ENCODE measurements at regions not wholly inside any gene's neighbourhood (a gene's known extent, or its start where the extent isn't known, plus 50 kb on each side); places are given as distances from the start of the nearest gene placed in this dataset.

DNA sequence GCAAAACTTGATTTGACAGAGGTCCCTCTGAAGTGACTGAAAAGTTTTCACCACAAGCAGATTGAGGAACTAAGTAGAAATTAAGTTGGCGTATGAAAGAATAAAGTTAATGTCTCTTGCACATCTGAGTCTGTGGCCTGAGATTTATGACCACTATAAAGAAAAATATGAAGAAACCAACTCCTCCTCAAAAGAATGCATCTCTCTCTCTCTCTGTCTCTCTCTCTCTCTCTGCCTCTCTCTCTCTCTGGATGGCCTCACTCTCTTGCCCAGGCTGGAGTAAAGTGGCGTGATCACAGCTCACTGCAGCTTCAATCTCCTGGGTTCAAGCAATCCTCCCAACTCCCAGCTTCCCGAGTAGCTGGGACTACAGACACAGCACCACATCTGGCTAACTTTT, 55.2 kb downstream of the RPL22L1 start:
- no peak for DNase-seq (ENCODE audit: low spot score)
- Histone ChIP-seq H3K27me3 (replicated peaks; ENCODE audit: insufficient read depth, low read depth, low read length, poor library complexity) (no peaks in the 10 kb centered on the region), H3K27ac (ENCODE audit: low read depth, low read length, poor library complexity, severe bottlenecking) (no peak overlapping the region), H3K9me3 (ENCODE audit: low read depth, low read length, poor library complexity, severe bottlenecking) (no peaks in the 10 kb centered on the region), H3K36me3 (ENCODE audit: insufficient read depth, low read length, poor library complexity, severe bottlenecking) (no peaks in the 10 kb centered on the region), H3K4me3 (ENCODE audit: low read depth, low read length, poor library complexity, severe bottlenecking) (no peak overlapping the region), H3K4me1 (ENCODE audit: insufficient read depth, low read length, poor library complexity, severe bottlenecking) (peaks cover 4% of the 10 kb centered on the region)
- ChIA-PET POLR2A (ENCODE audit: low non-redundant PET) (interaction anchor here (0.6 kb wide), 1 partner anchor 43 kb away, joined by 3 read pairs; no protein-coding TSS in a partner anchor), CTCF (no interaction called here)
- TF ChIP-seq EZH2 (IDR thresholded peaks at IDR 0.05; ENCODE audit: borderline replicate concordance, low read depth, low read length, poor library complexity, severe bottlenecking), result no peak
- TF ChIP-seq, protein P1, sequence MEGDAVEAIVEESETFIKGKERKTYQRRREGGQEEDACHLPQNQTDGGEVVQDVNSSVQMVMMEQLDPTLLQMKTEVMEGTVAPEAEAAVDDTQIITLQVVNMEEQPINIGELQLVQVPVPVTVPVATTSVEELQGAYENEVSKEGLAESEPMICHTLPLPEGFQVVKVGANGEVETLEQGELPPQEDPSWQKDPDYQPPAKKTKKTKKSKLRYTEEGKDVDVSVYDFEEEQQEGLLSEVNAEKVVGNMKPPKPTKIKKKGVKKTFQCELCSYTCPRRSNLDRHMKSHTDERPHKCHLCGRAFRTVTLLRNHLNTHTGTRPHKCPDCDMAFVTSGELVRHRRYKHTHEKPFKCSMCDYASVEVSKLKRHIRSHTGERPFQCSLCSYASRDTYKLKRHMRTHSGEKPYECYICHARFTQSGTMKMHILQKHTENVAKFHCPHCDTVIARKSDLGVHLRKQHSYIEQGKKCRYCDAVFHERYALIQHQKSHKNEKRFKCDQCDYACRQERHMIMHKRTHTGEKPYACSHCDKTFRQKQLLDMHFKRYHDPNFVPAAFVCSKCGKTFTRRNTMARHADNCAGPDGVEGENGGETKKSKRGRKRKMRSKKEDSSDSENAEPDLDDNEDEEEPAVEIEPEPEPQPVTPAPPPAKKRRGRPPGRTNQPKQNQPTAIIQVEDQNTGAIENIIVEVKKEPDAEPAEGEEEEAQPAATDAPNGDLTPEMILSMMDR (conservative IDR thresholded peaks at IDR 0.05; ENCODE audit: low read depth, low read length), result no peak
- BruUV-seq (replicated peaks), result no TSS peak
- intact Hi-C loops (cut with micrococcal nuclease; ENCODE audit: unreplicated experiment), result loop anchor here (5.0 kb wide), 1 partner anchor 503 kb away; no protein-coding TSS in a partner anchor

DNA sequence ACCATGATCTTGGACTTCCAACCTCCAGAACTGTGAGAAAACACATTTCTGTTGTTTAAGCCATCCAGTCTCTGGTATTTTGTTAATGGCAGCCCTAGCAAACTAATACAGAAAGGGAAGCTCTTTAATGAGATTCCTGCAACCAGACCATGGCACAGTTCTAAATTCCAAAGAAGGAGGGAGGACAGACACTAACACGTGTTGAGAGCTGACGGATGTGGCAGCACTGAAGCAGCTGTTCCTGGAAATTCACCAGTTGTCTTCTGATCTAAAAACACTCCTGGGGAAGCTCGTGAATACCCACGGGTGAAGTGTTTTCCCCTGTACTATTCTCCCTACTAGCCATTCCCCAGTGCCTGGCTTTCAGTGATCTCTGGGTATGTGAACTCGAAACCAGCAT, 56.7 kb downstream of the RPL22L1 start:
- intact Hi-C loops (cut with micrococcal nuclease; ENCODE audit: unreplicated experiment), result loop anchor here (5.0 kb wide), 1 partner anchor 501 kb away; no protein-coding TSS in a partner anchor
- no peaks in the 10 kb centered on the region for H3K27me3 ChIP-seq (replicated peaks; ENCODE audit: insufficient read depth, low read depth, low read length, poor library complexity)
- peaks cover 4% of the 10 kb centered on the region for H3K4me1 ChIP-seq (ENCODE audit: insufficient read depth, low read length, poor library complexity, severe bottlenecking)
- H3K9me3 ChIP-seq (ENCODE audit: low read depth, low read length, poor library complexity, severe bottlenecking), result no peaks in the 10 kb centered on the region
- TF ChIP-seq EZH2 (IDR thresholded peaks at IDR 0.05; ENCODE audit: borderline replicate concordance, low read depth, low read length, poor library complexity, severe bottlenecking), result no peak
- TF ChIP-seq, protein P1 (conservative IDR thresholded peaks at IDR 0.05; ENCODE audit: low read depth, low read length), result no peak
- DNase-seq (ENCODE audit: low spot score), result no peak
- BruUV-seq (replicated peaks), result no TSS peak
- CTCF ChIA-PET, result no interaction called here
- H3K36me3 ChIP-seq (ENCODE audit: insufficient read depth, low read length, poor library complexity, severe bottlenecking), result no peaks in the 10 kb centered on the region
- no peak overlapping the region for H3K27ac ChIP-seq (ENCODE audit: low read depth, low read length, poor library complexity, severe bottlenecking)
- POLR2A ChIA-PET (ENCODE audit: low non-redundant PET), result no interaction called here
- H3K4me3 ChIP-seq (ENCODE audit: low read depth, low read length, poor library complexity, severe bottlenecking), result no peak overlapping the region

DNA sequence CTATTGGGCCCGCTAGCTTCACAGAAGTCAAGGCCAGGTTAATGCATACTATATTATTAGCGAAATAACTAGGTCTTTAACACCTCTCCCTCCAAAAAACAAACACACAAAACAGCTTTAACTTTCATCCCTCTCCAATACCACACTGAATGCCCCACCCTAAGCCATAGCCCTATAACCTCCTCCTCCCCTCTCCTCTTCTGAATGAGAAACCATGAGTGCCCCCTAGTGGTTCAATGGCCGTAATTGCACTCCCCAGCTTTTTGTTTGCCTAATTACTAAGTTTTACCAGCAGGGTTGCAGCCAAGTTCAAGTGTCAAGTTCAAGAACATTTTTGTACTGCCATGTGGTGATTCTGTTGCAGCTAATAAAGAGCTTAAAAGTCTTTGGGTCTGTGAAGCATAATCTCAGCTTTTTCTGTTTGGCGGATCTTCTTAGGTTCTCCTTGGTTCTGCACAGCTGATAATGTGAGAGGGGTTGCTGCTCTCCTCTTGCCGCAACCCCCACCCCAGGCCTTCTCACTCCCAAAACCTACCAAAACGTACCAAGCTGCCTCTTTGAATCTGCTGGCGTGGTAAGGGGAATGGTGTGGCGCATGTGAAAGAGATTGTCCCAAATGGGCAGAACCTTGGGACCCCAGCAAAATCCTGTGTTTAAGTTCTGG, 57.9 kb downstream of the RPL22L1 start:
- peaks cover 4% of the 10 kb centered on the region for H3K4me1 ChIP-seq (ENCODE audit: insufficient read depth, low read length, poor library complexity, severe bottlenecking)
- POLR2A ChIA-PET (ENCODE audit: low non-redundant PET), result no interaction called here
- no peak for TF ChIP-seq EZH2 (IDR thresholded peaks at IDR 0.05; ENCODE audit: borderline replicate concordance, low read depth, low read length, poor library complexity, severe bottlenecking)
- TF ChIP-seq, protein P1 (conservative IDR thresholded peaks at IDR 0.05; ENCODE audit: low read depth, low read length), result peak; percentile 97
- no peaks in the 10 kb centered on the region for H3K9me3 ChIP-seq (ENCODE audit: low read depth, low read length, poor library complexity, severe bottlenecking)
- BruUV-seq (replicated peaks), result no TSS peak
- H3K4me3 ChIP-seq (ENCODE audit: low read depth, low read length, poor library complexity, severe bottlenecking), result no peak overlapping the region
- H3K36me3 ChIP-seq (ENCODE audit: insufficient read depth, low read length, poor library complexity, severe bottlenecking), result no peaks in the 10 kb centered on the region
- intact Hi-C loops (cut with micrococcal nuclease; ENCODE audit: unreplicated experiment), result loop anchor here (1.0 to 5.0 kb wide), 2 partner anchors 398 to 500 kb away; no protein-coding TSS in a partner anchor
- CTCF ChIA-PET, result interaction anchor here (0.5 to 2.3 kb wide), 6 partner anchors 25 to 455 kb away, joined by 3 to 28 read pairs (median 4); no protein-coding TSS in a partner anchor
- no peak overlapping the region for H3K27ac ChIP-seq (ENCODE audit: low read depth, low read length, poor library complexity, severe bottlenecking)
- DNase-seq (ENCODE audit: low spot score), result peak; percentile 86
- no peaks in the 10 kb centered on the region for H3K27me3 ChIP-seq (replicated peaks; ENCODE audit: insufficient read depth, low read depth, low read length, poor library complexity)

All from A673 (cell line).